ENCODE measurements at regions not wholly inside any gene's neighbourhood (a gene's known extent, or its start where the extent isn't known, plus 50 kb on each side); places are given as distances from the start of the nearest gene placed in this dataset.

GRCh38 chr5:18111906-18112465 is 477.7 kb downstream of the TAF11L14 start:
- H3K27me3 ChIP-seq (ENCODE audit: control insufficient read depth, insufficient read depth, low read length): no peaks in the 10 kb centered on the region
- H3K9me3 ChIP-seq (ENCODE audit: control insufficient read depth in 2 of 2, low read length in 2 of 2): peaks cover 4 to 8% of the 10 kb centered on the region in 2 experiments
- H3K27me3 Mint-ChIP-seq: no peaks in the 10 kb centered on the region
- H3K36me3 Mint-ChIP-seq: no peaks in the 10 kb centered on the region
- H3K27ac ChIP-seq (ENCODE audit: insufficient read depth, low read length, poor library complexity, severe bottlenecking): no peak overlapping the region
- H3K9me3 Mint-ChIP-seq: peaks cover 4 to 34% (median 11%) of the 10 kb centered on the region in 7 donors
- no peak overlapping the region for H3K4me3 Mint-ChIP-seq
- DNase-seq (no peak), ATAC-seq (ENCODE audit: low read depth in 2 of 2) (no peak)
- H3K36me3 ChIP-seq (ENCODE audit: control insufficient read depth, insufficient read depth, low read length): no peaks in the 10 kb centered on the region
- no peaks in the 10 kb centered on the region for H3K4me1 Mint-ChIP-seq
- H3K4me3 ChIP-seq (ENCODE audit: low read depth, low read length): no peak overlapping the region
- H3K27ac Mint-ChIP-seq: no peak overlapping the region
- no peaks in the 10 kb centered on the region for H3K4me1 ChIP-seq (ENCODE audit: control insufficient read depth, insufficient read depth, low read length, poor library complexity, severe bottlenecking)

GRCh38 chr5:18113721-18114120 is 479.5 kb downstream of the TAF11L14 start:
- Mint-ChIP-seq H3K36me3 (no peaks in the 10 kb centered on the region), H3K27me3 (no peaks in the 10 kb centered on the region), H3K4me3 (no peak overlapping the region), H3K9me3 (peaks cover 0 to 23% (median 9%) of the 10 kb centered on the region in 7 donors), H3K4me1 (no peaks in the 10 kb centered on the region), H3K27ac (no peak overlapping the region)
- ATAC-seq (ENCODE audit: low read depth in 2 of 2): no peak
- H3K4me3 ChIP-seq (ENCODE audit: low read depth, low read length): no peak overlapping the region
- no peaks in the 10 kb centered on the region for H3K36me3 ChIP-seq (ENCODE audit: control insufficient read depth, insufficient read depth, low read length)
- H3K27ac ChIP-seq (ENCODE audit: insufficient read depth, low read length, poor library complexity, severe bottlenecking): no peak overlapping the region
- peaks cover 4 to 8% of the 10 kb centered on the region in 2 experiments for H3K9me3 ChIP-seq (ENCODE audit: control insufficient read depth in 2 of 2, low read length in 2 of 2)
- H3K27me3 ChIP-seq (ENCODE audit: control insufficient read depth, insufficient read depth, low read length): no peaks in the 10 kb centered on the region
- DNase-seq: no peak
- no peaks in the 10 kb centered on the region for H3K4me1 ChIP-seq (ENCODE audit: control insufficient read depth, insufficient read depth, low read length, poor library complexity, severe bottlenecking)

- DNase-seq (no peak), ATAC-seq (ENCODE audit: low read depth in 2 of 2) (no peak)
- H3K27ac ChIP-seq (ENCODE audit: insufficient read depth, low read length, poor library complexity, severe bottlenecking): no peak overlapping the region
- Mint-ChIP-seq H3K36me3 (no peaks in the 10 kb centered on the region), H3K27me3 (no peaks in the 10 kb centered on the region), H3K9me3 (peaks cover 0 to 23% (median 10%) of the 10 kb centered on the region in 7 donors), H3K4me1 (no peaks in the 10 kb centered on the region), H3K27ac (no peak overlapping the region), H3K4me3 (no peak overlapping the region)
- peaks cover 5 to 8% of the 10 kb centered on the region in 2 experiments for H3K9me3 ChIP-seq (ENCODE audit: control insufficient read depth in 2 of 2, low read length in 2 of 2)
- no peaks in the 10 kb centered on the region for H3K27me3 ChIP-seq (ENCODE audit: control insufficient read depth, insufficient read depth, low read length)
- H3K4me3 ChIP-seq (ENCODE audit: low read depth, low read length): no peak overlapping the region
- no peaks in the 10 kb centered on the region for H3K36me3 ChIP-seq (ENCODE audit: control insufficient read depth, insufficient read depth, low read length)
- H3K4me1 ChIP-seq (ENCODE audit: control insufficient read depth, insufficient read depth, low read length, poor library complexity, severe bottlenecking): no peaks in the 10 kb centered on the region
These were observed 480.0 kb downstream of the TAF11L14 start for GRCh38 chr5:18114151-18114757.

- H3K4me3 Mint-ChIP-seq: no peak overlapping the region
- H3K9me3 Mint-ChIP-seq: peaks cover 9 to 29% (median 13%) of the 10 kb centered on the region in 7 donors
- H3K27me3 ChIP-seq (ENCODE audit: control insufficient read depth, insufficient read depth, low read length): no peaks in the 10 kb centered on the region
- no peaks in the 10 kb centered on the region for H3K4me1 ChIP-seq (ENCODE audit: control insufficient read depth, insufficient read depth, low read length, poor library complexity, severe bottlenecking)
- no peaks in the 10 kb centered on the region for H3K36me3 Mint-ChIP-seq
- H3K4me3 ChIP-seq (ENCODE audit: low read depth, low read length): no peak overlapping the region
- no peaks in the 10 kb centered on the region for H3K27me3 Mint-ChIP-seq
- ATAC-seq (ENCODE audit: low read depth in 2 of 2) (no peak), DNase-seq (no peak)
- H3K27ac Mint-ChIP-seq: no peak overlapping the region
- H3K27ac ChIP-seq (ENCODE audit: insufficient read depth, low read length, poor library complexity, severe bottlenecking): no peak overlapping the region
- H3K9me3 ChIP-seq (ENCODE audit: control insufficient read depth in 2 of 2, low read length in 2 of 2): peaks cover 4 to 5% of the 10 kb centered on the region in 2 experiments
- no peaks in the 10 kb centered on the region for H3K4me1 Mint-ChIP-seq
- H3K36me3 ChIP-seq (ENCODE audit: control insufficient read depth, insufficient read depth, low read length): no peaks in the 10 kb centered on the region
These were observed 483.7 kb downstream of the TAF11L14 start for GRCh38 chr5:18117968-18118367.

- H3K4me1 ChIP-seq (ENCODE audit: control insufficient read depth, insufficient read depth, low read length, poor library complexity, severe bottlenecking): no peaks in the 10 kb centered on the region
- no peaks in the 10 kb centered on the region for H3K27me3 ChIP-seq (ENCODE audit: control insufficient read depth, insufficient read depth, low read length)
- DNase-seq (no peak), ATAC-seq (ENCODE audit: low read depth in 2 of 2) (no peak)
- H3K36me3 Mint-ChIP-seq: no peaks in the 10 kb centered on the region
- H3K27me3 Mint-ChIP-seq: no peaks in the 10 kb centered on the region
- H3K36me3 ChIP-seq (ENCODE audit: control insufficient read depth, insufficient read depth, low read length): no peaks in the 10 kb centered on the region
- no peak overlapping the region for H3K4me3 ChIP-seq (ENCODE audit: low read depth, low read length)
- H3K4me3 Mint-ChIP-seq: no peak overlapping the region
- no peak overlapping the region for H3K27ac ChIP-seq (ENCODE audit: insufficient read depth, low read length, poor library complexity, severe bottlenecking)
- peaks cover 5 to 6% of the 10 kb centered on the region in 2 experiments for H3K9me3 ChIP-seq (ENCODE audit: control insufficient read depth in 2 of 2, low read length in 2 of 2)
- no peak overlapping the region for H3K27ac Mint-ChIP-seq
- H3K4me1 Mint-ChIP-seq: no peaks in the 10 kb centered on the region
- H3K9me3 Mint-ChIP-seq: peaks cover 9 to 30% (median 13%) of the 10 kb centered on the region in 7 donors
These were observed 485.0 kb downstream of the TAF11L14 start for GRCh38 chr5:18119156-18119785.

- Mint-ChIP-seq H3K9me3 (peaks cover 0 to 13% (median 4%) of the 10 kb centered on the region in 7 donors), H3K27me3 (no peaks in the 10 kb centered on the region), H3K27ac (no peak overlapping the region), H3K4me3 (no peak overlapping the region), H3K36me3 (no peaks in the 10 kb centered on the region), H3K4me1 (no peaks in the 10 kb centered on the region)
- H3K4me3 ChIP-seq (ENCODE audit: low read depth, low read length): no peak overlapping the region
- no peaks in the 10 kb centered on the region for H3K27me3 ChIP-seq (ENCODE audit: control insufficient read depth, insufficient read depth, low read length)
- DNase-seq: no peak
- H3K27ac ChIP-seq (ENCODE audit: insufficient read depth, low read length, poor library complexity, severe bottlenecking): no peak overlapping the region
- H3K36me3 ChIP-seq (ENCODE audit: control insufficient read depth, insufficient read depth, low read length): no peaks in the 10 kb centered on the region
- peaks cover 1 to 5% of the 10 kb centered on the region in 2 experiments for H3K9me3 ChIP-seq (ENCODE audit: control insufficient read depth in 2 of 2, low read length in 2 of 2)
- no peaks in the 10 kb centered on the region for H3K4me1 ChIP-seq (ENCODE audit: control insufficient read depth, insufficient read depth, low read length, poor library complexity, severe bottlenecking)
- no peak for ATAC-seq (ENCODE audit: low read depth in 2 of 2)
These were observed 507.0 kb downstream of the TAF11L14 start for GRCh38 chr5:18141222-18141621.

GRCh38 chr5:18142831-18143230 is 508.6 kb downstream of the TAF11L14 start:
- H3K4me3 Mint-ChIP-seq: no peak overlapping the region
- no peaks in the 10 kb centered on the region for H3K36me3 Mint-ChIP-seq
- no peaks in the 10 kb centered on the region for H3K27me3 Mint-ChIP-seq
- no peak for DNase-seq
- no peak for ATAC-seq (ENCODE audit: low read depth in 2 of 2)
- no peaks in the 10 kb centered on the region for H3K4me1 Mint-ChIP-seq
- Histone ChIP-seq H3K27me3 (ENCODE audit: control insufficient read depth, insufficient read depth, low read length) (no peaks in the 10 kb centered on the region), H3K9me3 (ENCODE audit: control insufficient read depth in 2 of 2, low read length in 2 of 2) (peaks cover 4 to 5% of the 10 kb centered on the region in 2 experiments), H3K4me1 (ENCODE audit: control insufficient read depth, insufficient read depth, low read length, poor library complexity, severe bottlenecking) (no peaks in the 10 kb centered on the region), H3K4me3 (ENCODE audit: low read depth, low read length) (no peak overlapping the region), H3K27ac (ENCODE audit: insufficient read depth, low read length, poor library complexity, severe bottlenecking) (no peak overlapping the region), H3K36me3 (ENCODE audit: control insufficient read depth, insufficient read depth, low read length) (no peaks in the 10 kb centered on the region)
- peaks cover 0 to 13% (median 4%) of the 10 kb centered on the region in 7 donors for H3K9me3 Mint-ChIP-seq
- no peak overlapping the region for H3K27ac Mint-ChIP-seq

GRCh38 chr5:18152671-18153070 is 518.4 kb downstream of the TAF11L14 start:
- no peak overlapping the region for H3K27ac Mint-ChIP-seq
- no peak for DNase-seq
- H3K27me3 Mint-ChIP-seq: no peaks in the 10 kb centered on the region
- peaks cover 0 to 14% (median 4%) of the 10 kb centered on the region in 7 donors for H3K9me3 Mint-ChIP-seq
- no peak overlapping the region for H3K4me3 Mint-ChIP-seq
- H3K36me3 Mint-ChIP-seq: no peaks in the 10 kb centered on the region
- no peaks in the 10 kb centered on the region for H3K4me1 Mint-ChIP-seq
- Histone ChIP-seq H3K27ac (ENCODE audit: insufficient read depth, low read length, poor library complexity, severe bottlenecking) (no peak overlapping the region), H3K36me3 (ENCODE audit: control insufficient read depth, insufficient read depth, low read length) (no peaks in the 10 kb centered on the region), H3K27me3 (ENCODE audit: control insufficient read depth, insufficient read depth, low read length) (no peaks in the 10 kb centered on the region), H3K4me3 (ENCODE audit: low read depth, low read length) (no peak overlapping the region), H3K4me1 (ENCODE audit: control insufficient read depth, insufficient read depth, low read length, poor library complexity, severe bottlenecking) (no peaks in the 10 kb centered on the region), H3K9me3 (ENCODE audit: control insufficient read depth in 2 of 2, low read length in 2 of 2) (no peaks in the 10 kb centered on the region)
- ATAC-seq (ENCODE audit: low read depth in 2 of 2): no peak
